ENCODE measurements at regions not wholly inside any gene's neighbourhood (a gene's known extent, or its start where the extent isn't known, plus 50 kb on each side); places are given as distances from the start of the nearest gene placed in this dataset.

GRCh38 chr3:152091725-152092124 lies 177.0 kb upstream of the MBNL1 start:
- Histone ChIP-seq H3K27me3 (ENCODE audit: insufficient read depth, low read length, poor library complexity) (no peaks in the 10 kb centered on the region), H3K36me3 (ENCODE audit: insufficient read depth, low read length) (no peaks in the 10 kb centered on the region), H3K9ac (ENCODE audit: low read depth, low read length) (no peak overlapping the region), H3K9me3 (ENCODE audit: insufficient read depth, low read length, severe bottlenecking) (no peaks in the 10 kb centered on the region), H3K4me2 (ENCODE audit: insufficient read depth, low read length) (no peak overlapping the region), H3K27ac (ENCODE audit: low read length) (no peak overlapping the region), H4K20me1 (ENCODE audit: insufficient read depth, low read length) (no peaks in the 10 kb centered on the region), H3K4me3 (ENCODE audit: low read depth in 1 of 2, low read length in 2 of 2) (no peak overlapping the region), H2AFZ (ENCODE audit: low read depth, low read length) (no peak overlapping the region), H3K79me2 (ENCODE audit: insufficient read depth, low read length) (no peaks in the 10 kb centered on the region), H3K4me1 (ENCODE audit: insufficient read depth, low read length) (no peaks in the 10 kb centered on the region)
- TF ChIP-seq EZH2 (IDR thresholded peaks at IDR 0.05; ENCODE audit: borderline replicate concordance, low read depth, low read length, severe bottlenecking), result no peak
- TF ChIP-seq CTCF (IDR thresholded peaks at IDR 0.05; ENCODE audit: borderline replicate concordance, extremely low read depth, low read length, poor library complexity, severe bottlenecking), result no peak
- DNase-seq (no peak), ATAC-seq (ENCODE audit: insufficient read depth, low read depth) (0 out of 3 replicates have a peak, but pooled peaks have one; percentile 22)

- Histone ChIP-seq H3K79me2 (ENCODE audit: insufficient read depth, low read length) (no peaks in the 10 kb centered on the region), H3K36me3 (ENCODE audit: insufficient read depth, low read length) (no peaks in the 10 kb centered on the region), H3K4me3 (ENCODE audit: low read depth in 1 of 2, low read length in 2 of 2) (no peak overlapping the region), H4K20me1 (ENCODE audit: insufficient read depth, low read length) (no peaks in the 10 kb centered on the region), H3K9ac (ENCODE audit: low read depth, low read length) (no peak overlapping the region), H3K9me3 (ENCODE audit: insufficient read depth, low read length, severe bottlenecking) (no peaks in the 10 kb centered on the region), H3K27ac (ENCODE audit: low read length) (no peak overlapping the region), H2AFZ (ENCODE audit: low read depth, low read length) (no peak overlapping the region), H3K4me2 (ENCODE audit: insufficient read depth, low read length) (no peak overlapping the region), H3K4me1 (ENCODE audit: insufficient read depth, low read length) (no peaks in the 10 kb centered on the region), H3K27me3 (ENCODE audit: insufficient read depth, low read length, poor library complexity) (no peaks in the 10 kb centered on the region)
- ATAC-seq (ENCODE audit: insufficient read depth, low read depth) (no peak), DNase-seq (no peak)
- no peak for TF ChIP-seq CTCF (IDR thresholded peaks at IDR 0.05; ENCODE audit: borderline replicate concordance, extremely low read depth, low read length, poor library complexity, severe bottlenecking)
- no peak for TF ChIP-seq EZH2 (IDR thresholded peaks at IDR 0.05; ENCODE audit: borderline replicate concordance, low read depth, low read length, severe bottlenecking)
Measured at GRCh38 chr3:152093901-152094300, 174.8 kb upstream of the MBNL1 start.

- TF ChIP-seq CTCF (IDR thresholded peaks at IDR 0.05; ENCODE audit: borderline replicate concordance, extremely low read depth, low read length, poor library complexity, severe bottlenecking) (no peak), EZH2 (IDR thresholded peaks at IDR 0.05; ENCODE audit: borderline replicate concordance, low read depth, low read length, severe bottlenecking) (no peak)
- Histone ChIP-seq H3K9ac (ENCODE audit: low read depth, low read length) (no peak overlapping the region), H3K4me2 (ENCODE audit: insufficient read depth, low read length) (no peak overlapping the region), H3K4me1 (ENCODE audit: insufficient read depth, low read length) (no peaks in the 10 kb centered on the region), H3K79me2 (ENCODE audit: insufficient read depth, low read length) (no peaks in the 10 kb centered on the region), H3K4me3 (ENCODE audit: low read depth in 1 of 2, low read length in 2 of 2) (no peak overlapping the region), H3K36me3 (ENCODE audit: insufficient read depth, low read length) (no peaks in the 10 kb centered on the region), H3K9me3 (ENCODE audit: insufficient read depth, low read length, severe bottlenecking) (no peaks in the 10 kb centered on the region), H4K20me1 (ENCODE audit: insufficient read depth, low read length) (no peaks in the 10 kb centered on the region), H3K27ac (ENCODE audit: low read length) (no peak overlapping the region), H2AFZ (ENCODE audit: low read depth, low read length) (no peak overlapping the region), H3K27me3 (ENCODE audit: insufficient read depth, low read length, poor library complexity) (no peaks in the 10 kb centered on the region)
- DNase-seq, result no peak
- ATAC-seq (ENCODE audit: insufficient read depth, low read depth), result no peak
Measured at GRCh38 chr3:152094406-152094805, 174.3 kb upstream of the MBNL1 start.

GRCh38 chr3:152095472-152095871 lies 173.3 kb upstream of the MBNL1 start:
- H2AFZ ChIP-seq (ENCODE audit: low read depth, low read length), result no peak overlapping the region
- TF ChIP-seq EZH2 (IDR thresholded peaks at IDR 0.05; ENCODE audit: borderline replicate concordance, low read depth, low read length, severe bottlenecking) (no peak), CTCF (IDR thresholded peaks at IDR 0.05; ENCODE audit: borderline replicate concordance, extremely low read depth, low read length, poor library complexity, severe bottlenecking) (no peak)

More at GRCh38 chr3:152095472-152095871, 173.3 kb upstream of the MBNL1 start:
- Histone ChIP-seq H3K79me2 (ENCODE audit: insufficient read depth, low read length) (no peaks in the 10 kb centered on the region), H3K27ac (ENCODE audit: low read length) (no peak overlapping the region), H3K9me3 (ENCODE audit: insufficient read depth, low read length, severe bottlenecking) (no peaks in the 10 kb centered on the region), H3K36me3 (ENCODE audit: insufficient read depth, low read length) (no peaks in the 10 kb centered on the region), H3K4me2 (ENCODE audit: insufficient read depth, low read length) (no peak overlapping the region), H3K27me3 (ENCODE audit: insufficient read depth, low read length, poor library complexity) (no peaks in the 10 kb centered on the region), H3K4me1 (ENCODE audit: insufficient read depth, low read length) (no peaks in the 10 kb centered on the region), H4K20me1 (ENCODE audit: insufficient read depth, low read length) (no peaks in the 10 kb centered on the region), H3K9ac (ENCODE audit: low read depth, low read length) (no peak overlapping the region), H3K4me3 (ENCODE audit: low read depth in 1 of 2, low read length in 2 of 2) (no peak overlapping the region)
- no peak for DNase-seq
- no peak for ATAC-seq (ENCODE audit: insufficient read depth, low read depth)

Measured in DND-41 (cell line).